HG02759 (cell line): ENCODE measurements at regions not wholly inside any gene's neighbourhood (a gene's known extent, or its start where the extent isn't known, plus 50 kb on each side); places are given as distances from the start of the nearest gene placed in this dataset.

Experiments used
- ATAC-seq: cut with Tn5 transposase; IDR thresholded peaks from one replicate; pipeline ENCODE4 v1.9.1; 2021; ENCODE audit warnings: mild to moderate bottlenecking, moderate library complexity; ENCODE audit not compliant: unreplicated experiment

DNA sequence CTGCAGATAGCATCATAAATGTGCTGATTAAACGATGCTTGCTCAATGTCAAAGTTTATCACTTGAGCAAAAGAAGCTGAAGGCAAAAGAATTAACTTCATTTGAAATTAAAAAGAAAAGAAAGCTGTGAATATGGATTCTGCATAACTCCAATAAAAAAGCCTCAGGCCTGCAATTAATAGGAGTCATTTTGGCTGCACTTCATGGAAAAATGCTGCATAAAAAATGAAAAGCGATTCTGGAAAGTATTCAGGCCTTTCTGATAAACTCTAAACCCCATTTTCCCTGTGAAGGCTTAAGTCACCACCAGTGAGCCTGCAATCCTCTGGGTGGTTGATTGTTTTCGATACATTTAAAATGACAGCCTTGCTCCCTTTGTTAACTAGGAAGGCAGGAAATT, 1793.4 kb downstream of the SUCLG1 start:
- no peak for ATAC-seq

DNA sequence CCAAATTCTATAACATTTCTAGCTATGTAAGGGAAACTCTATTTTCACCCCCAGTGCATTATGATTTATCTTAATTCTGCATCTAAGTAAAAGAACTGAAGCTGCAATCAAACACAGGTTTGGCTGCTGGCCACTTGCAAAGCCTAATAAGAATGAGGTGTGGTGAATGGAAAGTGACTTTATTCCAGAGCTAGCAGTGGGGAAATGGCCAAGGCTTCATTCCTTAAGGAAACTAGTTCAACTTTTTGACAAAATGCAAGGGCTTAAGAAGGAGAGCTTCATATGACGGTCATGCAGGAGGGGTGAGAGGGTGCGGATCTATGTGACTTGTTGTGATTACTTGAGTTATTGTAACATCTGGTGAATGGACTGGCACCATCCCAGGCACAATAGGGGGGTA, 1802.0 kb downstream of the SUCLG1 start:
- ATAC-seq, result no peak

DNA sequence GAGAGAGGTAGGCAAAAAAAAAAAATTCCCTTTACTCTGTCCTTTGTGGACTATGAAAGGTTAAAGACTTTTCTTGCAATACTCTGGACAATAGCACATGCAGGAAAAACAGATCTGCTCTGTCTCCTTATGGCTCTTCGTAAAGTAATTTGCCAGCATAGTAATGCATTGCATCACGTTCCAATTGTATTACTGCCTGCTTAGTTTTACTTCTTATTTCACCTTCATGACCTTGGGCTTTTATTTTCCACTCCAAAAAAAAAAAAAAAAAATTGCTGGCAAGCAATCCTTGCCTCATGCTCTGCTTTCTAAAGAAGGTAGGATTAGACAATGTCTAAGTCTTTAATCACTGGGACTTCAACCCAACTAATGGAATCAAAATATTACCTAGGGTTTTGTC, 1802.7 kb downstream of the SUCLG1 start:
- ATAC-seq, result no peak

DNA sequence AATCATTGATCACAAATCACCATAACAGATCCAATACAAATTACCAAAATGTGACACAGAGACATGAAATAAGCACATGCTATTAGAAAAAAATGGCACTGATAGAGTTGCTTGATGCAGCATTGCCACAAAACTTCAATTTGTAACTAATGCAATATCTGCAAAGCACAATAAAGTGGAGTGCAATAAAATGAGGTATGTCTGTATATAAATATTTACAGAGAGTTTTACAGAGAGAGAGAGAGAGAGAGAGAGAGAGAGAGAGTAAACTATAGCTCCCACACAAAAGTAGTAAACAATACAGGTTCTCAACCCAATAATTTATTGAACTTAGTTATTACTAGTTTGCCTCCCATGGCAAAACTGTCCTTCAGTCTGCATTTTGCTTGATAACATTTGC, 1807.0 kb downstream of the SUCLG1 start:
- ATAC-seq, result no peak

DNA sequence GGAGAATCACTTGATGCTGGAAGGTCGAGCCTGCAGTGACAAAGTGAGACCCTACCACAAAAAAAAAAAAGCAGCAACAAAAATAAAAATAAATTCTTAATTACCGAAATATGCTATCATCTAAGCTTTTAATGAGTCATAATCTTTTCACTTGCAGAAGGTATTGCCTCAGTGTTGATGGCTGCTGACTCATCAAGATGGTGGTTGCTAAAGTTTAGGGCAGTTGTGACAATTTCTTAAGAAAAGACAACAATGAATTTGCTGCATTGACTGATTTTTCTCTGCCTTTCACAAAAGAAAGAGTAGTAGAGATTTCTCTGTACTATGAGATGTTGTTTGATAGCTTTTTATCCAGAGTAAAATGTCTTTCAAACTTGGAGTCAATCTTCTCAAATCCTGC, 1809.0 kb downstream of the SUCLG1 start:
- no peak for ATAC-seq

DNA sequence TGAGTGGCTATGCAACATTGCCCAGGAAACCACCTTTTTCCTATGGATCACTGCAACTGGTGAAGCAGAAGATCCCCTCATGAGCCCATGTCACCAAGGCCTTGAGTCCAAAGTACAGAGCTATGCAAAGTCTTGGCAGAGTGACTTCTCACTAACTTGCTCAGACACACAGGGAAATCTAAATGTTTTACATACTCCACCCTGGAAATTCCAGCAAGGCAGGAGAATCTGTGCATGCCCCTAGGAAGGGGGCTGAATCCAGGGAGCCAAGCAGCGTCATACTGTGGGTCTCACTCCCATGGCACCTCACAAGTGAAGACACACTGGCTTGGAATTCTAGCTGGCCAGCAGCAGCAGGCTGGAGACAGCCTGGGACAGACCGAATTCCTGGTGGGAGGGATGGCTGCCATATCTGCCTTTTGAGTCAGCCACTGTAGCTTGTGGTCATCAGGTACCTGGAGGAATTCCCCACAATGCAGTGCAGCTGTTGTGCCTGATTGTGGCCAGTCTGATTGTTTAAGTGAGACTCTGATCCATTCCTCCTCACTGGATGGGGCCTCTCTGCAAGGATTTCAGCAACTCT, 1817.4 kb downstream of the SUCLG1 start:
- no peak for ATAC-seq

DNA sequence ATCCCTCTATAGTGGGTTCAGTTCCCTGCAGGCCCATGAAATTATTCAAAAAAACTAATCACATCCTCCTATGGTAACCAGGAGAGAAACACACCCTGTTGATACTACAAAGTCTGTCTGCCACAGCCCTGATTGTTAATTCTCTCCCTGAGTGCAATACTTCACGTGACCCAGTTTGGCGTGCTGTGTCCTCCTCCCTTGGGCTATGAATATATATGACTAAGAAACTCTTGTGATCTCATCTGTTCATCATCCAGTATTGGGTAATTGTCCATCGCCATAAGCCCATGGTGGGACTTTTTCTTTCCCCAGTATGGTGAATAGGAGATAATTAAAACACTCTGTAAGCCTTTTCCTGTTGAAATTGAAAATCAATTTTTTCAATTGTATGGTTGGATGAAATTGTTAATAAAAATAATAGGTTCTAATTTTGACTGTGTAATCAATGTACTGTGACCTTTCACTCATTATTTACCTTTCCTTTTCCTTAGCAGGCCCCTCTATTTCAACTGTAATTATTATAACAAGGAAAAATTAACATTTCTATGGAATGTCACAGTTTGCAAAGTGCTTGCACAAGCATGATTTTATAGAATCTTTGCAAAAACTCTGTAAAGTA, 1822.6 kb downstream of the SUCLG1 start:
- no peak for ATAC-seq

DNA sequence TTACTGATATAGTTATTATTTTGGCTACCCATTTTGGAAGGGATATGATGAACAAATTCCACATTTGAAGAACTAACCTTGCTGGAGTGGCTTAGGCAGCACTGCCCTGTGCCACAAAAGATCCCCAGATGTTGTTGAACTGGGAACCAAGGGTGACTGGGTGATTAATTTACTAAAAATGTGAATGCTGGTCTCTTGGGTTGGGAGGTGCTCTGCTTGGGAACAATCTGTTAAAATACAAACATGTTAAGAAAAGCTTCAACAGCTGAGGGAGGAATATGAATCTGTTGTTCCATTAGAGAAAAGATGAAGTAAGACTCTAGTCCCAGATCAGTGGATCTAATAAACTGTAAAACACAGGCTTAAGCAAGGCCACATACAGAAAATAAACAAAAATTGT, 1860.1 kb downstream of the SUCLG1 start:
- ATAC-seq, result no peak

DNA sequence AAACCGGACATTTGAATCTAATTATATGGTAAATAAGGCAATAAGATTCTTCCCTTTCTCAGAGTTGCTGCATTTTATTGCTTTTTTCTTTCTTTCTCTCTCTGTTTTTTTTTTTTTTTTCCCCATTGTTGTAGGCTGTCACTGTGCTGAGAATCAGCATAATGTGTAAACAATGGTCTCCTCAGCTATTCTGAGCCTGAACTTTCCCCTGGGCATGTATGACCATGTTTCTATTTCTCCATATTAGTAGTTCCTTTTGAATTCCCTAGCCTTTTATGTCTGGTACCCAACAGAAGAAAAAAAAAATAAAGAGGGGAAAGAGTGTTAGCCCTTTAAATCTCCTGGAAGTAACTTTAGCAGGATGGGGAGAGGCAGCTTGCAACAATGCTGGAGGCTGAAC, 1862.5 kb downstream of the SUCLG1 start:
- no peak for ATAC-seq

DNA sequence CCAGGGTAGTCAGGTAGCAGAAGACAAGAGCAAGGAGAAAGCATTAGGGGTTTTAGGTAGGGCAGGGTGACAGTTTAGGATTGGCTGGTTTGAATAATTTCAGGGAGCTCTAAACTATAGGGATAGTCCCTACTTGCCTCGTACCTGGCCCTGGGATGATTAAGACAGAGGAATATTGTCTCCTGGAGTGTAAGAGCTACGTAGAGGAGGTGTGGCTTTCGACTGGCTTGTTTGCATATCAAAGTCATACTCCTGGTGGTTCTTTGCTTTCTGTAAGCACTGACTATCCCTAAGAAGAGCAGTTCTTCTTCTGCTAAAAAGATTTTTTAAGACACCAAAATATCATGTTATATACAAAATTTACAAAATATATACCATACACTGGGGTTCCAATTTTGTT, 1867.4 kb downstream of the SUCLG1 start:
- ATAC-seq, result no peak

DNA sequence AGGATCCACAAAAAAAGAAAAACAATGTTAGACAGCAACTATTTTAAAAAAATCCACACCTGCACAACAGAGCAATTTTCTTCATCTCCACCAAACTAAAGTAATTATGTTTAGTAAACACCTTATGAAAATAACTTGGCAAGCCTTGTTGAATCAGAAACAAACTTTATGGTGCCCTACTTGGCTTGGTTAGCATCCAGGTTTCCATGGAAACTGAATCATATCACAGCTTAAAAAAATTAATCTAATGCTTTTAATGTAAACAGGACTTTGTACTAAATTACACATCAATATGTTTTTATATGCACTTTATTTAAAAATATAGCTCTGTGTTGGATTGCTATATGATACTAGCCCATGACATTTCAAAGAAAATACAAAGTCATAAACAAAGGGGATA, 1882.4 kb downstream of the SUCLG1 start:
- ATAC-seq, result no peak

DNA sequence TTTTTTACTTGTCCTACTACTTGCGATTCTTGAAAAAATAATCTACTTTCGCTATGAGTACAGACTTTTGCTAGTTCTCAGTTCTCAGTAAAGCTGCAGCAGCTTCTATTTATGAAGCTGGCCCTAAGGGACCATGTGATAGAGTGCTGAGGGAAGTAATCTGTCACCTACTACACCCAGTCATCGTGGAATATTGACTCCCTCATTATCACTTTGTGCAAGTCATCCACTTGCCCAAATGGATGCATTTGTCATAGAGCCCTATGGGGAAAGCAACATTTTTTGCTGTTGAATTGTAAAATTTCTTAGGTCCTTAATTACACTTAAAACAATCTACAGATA, 1919.8 kb downstream of the SUCLG1 start:
- peak; percentile 44 for ATAC-seq

DNA sequence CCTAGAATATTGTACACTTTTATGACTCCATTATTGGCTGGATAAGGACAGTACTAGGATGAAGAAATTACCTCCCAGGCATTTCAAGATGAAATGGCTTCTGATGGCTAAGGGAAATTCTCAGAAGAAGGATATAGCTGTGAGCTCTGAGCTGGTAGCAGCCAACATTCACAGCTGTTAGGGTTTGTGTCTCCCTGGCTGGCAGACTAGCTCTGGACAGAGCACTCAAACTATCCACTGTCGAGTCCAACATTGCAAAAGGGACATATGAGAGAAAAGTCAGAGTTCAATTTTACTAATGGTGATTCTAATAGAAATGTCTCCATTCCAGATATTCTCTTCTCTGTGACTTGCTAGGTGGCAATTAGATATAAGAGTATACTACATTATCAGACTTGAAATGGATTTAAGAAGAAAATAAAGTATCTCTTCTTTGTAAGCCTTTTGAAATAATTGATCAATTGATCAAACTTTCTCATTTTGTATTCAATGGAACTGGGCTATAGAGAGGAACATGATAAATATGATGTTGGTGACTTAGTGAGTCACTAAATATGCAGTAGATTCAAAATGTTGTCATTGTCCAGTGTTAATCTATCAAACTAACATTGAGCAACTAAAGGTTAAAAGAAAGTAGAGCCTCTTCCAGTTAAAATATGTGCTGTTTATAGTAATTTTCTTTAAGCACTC, 1920.3 kb downstream of the SUCLG1 start:
- no peak for ATAC-seq

DNA sequence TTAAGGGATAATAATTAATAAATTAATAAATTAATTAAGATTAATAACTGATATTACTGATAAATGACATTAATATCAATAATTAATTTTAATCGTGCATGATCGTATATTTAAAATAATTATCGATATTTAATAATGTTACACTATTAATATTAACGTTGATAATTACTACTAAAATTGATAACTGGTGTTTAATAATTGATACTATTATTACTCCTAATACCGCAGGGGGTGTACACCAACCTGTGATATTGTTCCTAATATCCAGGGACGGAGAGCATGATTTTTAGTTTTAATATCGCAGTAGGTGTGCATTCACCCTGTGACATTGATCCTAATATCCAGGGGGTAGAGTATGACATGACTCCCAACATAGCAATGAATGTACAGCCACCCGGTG, 1930.8 kb downstream of the SUCLG1 start:
- ATAC-seq, result no peak

DNA sequence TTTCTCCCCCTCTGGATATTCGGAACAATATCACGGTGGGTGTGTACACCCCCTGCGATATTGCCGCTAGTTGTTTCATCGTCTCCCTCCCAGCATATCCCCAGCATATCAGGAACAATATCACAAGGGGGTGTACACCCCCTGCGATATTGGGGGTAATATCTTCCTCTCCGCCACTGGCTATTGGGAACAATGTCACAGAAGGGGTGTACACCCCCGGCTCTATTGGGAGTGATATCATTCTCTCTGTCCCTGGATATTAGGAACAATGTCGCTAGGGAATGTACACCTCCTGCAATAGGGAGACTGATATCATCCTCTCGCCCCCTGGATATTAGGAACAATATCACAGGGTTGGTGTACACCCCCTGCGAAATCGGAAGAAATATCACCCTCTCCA, 1932.0 kb downstream of the SUCLG1 start:
- ATAC-seq, result no peak

DNA sequence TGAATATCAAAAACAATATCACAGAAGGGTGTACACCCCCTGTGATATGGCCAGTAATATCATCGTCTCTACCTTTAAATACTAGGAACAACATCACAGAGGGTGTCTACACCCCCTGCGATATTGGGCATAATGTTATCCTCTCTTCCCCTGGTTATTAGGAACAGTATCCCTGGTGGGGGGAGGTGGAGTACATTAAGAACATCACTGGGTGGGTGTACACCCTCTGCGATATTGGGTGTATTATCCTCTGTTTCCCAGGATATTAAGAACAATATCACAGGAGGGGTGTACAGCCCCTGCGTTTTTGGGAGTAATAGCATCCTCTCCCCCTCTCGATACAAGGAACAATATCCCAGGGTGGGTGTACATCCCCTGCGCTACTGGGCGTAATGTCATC, 1932.8 kb downstream of the SUCLG1 start:
- no peak for ATAC-seq

DNA sequence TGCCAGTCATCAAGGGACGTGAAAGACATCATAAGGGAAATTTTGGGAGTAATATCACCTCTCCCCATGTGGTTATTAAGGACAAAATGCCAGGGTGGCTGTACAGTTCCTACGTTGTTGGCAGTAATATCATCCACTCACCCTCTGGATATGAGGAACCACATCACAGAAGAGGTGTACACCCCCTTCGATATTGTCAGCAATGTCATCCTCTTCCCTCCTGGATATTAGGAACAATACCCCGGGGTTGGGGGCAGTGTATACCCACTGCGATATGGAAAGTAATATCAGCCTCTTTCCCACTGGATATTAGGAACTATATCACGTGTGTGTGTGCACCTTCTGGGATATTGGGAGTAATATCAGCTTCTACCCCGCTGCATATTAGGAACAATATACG, 1933.3 kb downstream of the SUCLG1 start:
- no peak for ATAC-seq

DNA sequence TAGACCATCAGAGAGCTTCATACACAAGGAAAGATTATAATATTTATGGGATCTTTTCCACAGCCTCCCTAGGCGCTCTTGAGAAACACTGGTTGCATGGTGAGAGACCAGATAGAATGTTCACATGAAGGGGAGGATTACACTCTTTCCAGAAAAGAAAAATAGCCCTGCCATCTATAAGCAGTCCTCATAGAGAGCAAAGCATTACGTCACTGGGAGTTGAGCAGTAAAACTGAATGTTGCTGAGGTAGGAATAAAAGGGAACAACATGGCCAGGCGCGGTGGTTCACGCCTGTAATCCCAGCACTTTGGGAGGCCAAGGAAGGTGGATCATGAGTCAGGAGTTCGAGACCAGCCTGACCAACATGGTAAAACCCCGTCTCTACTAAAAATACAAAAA, 1934.3 kb downstream of the SUCLG1 start:
- no peak for ATAC-seq

DNA sequence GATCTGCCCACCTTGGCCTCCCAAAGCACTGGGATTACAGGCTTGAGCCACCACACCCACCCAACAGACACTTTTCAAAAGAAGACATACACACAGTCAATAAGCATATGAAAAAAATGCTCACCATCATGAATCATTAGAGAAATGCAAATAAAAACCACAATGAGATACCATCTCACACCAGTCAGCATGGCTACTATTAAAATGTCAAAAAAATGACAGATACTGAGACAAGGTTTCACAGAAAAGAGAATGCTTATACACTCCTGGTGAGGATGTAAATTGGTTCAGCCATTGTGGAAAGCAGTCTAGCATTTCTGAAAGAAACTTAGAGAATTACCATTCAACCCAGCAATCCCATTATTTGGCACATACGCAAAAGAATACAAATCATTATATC, 1947.2 kb downstream of the SUCLG1 start:
- no peak for ATAC-seq

DNA sequence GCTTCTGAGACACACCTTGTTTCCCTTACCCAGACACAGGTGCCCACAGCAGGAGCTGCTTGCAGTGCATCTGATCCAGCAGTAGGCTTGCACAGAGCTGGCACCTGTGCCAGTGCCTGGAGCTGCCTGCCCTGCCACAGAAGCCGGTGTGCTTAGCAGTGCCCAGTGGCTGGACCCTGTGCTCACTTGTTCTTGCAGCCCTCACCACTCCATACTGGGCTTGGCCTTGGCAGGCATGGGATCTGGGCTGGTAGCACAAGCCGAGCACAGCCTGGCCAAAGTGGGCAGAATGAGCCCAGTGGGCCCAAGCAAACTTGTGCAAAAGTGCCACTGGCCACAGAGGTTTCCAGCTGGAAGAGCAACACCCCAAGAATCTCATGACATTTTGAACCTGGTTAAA, 1950.4 kb downstream of the SUCLG1 start:
- ATAC-seq, result no peak

DNA sequence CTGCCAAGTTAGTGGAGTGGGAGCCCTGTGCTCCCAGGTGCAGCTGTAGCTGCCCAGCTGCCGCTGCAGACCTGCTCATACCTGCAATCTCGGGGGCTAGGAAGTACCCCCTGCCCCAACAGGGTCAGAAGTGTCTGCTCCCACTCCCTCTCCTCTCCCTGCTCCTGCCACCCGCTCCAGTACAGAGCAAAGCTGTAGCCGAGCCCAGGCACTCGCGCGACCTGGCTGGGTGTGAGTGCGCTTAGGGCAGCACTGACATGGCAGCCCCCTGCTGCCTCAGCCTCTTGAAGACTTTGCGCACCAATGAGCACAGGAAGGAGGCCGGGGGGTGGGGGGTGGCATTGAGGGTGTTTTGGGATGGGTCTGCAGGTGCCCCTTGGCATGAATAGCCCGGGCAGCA, 1951.4 kb downstream of the SUCLG1 start:
- no peak for ATAC-seq

DNA sequence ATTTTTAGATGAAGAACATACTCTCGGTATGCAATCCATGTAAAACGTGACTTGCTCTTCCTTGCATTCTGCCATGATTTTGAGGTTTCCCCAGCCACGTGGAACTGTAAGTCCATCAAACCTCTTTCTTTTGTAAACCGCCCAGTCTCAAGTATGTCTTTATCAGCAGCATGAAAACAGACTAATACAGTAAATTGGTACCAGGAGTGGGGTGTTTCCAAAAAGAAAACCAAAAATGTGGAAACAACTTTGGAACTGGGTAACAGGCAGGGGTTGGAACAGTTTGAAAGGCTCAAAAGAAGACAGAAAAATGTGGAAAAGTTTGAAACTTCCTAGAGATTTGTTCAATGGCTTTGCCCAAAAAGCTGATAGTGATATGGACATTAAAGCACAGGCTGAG, 1957.9 kb downstream of the SUCLG1 start:
- ATAC-seq, result no peak
